Stomach (tissue), 8 donors: ENCODE measurements at regions not wholly inside any gene's neighbourhood (a gene's known extent, or its start where the extent isn't known, plus 50 kb on each side); places are given as distances from the start of the nearest gene placed in this dataset.

Experiments used
- DNase-seq, 2 donors: peaks; one replicate each; pipeline versions ENCODE4 v3.0.0 to v3.0.0-alpha.2; 2013 to 2019
- H3K27ac ChIP-seq, 5 donors: fragments of 200-600 bp in 4 of 5; sonication (generic) in 4 of 5; one replicate each; pipeline ENCODE4 v1.5.1; 2013 to 2019; ENCODE audit warnings: mild to moderate bottlenecking in 1 of 5, moderate library complexity in 1 of 5
- H3K27me3 ChIP-seq, 3 donors: fragments of 200-600 bp; sonication (generic); one replicate each; pipeline ENCODE4 v1.5.1; 2017 to 2019; ENCODE audit warnings: mixed run types in 1 of 3
- H3K36me3 ChIP-seq, 4 donors: fragments of 200-600 bp; sonication (generic); 1 replicate in 3 of 4; 2 replicates in 1 of 4; pipeline ENCODE4 v1.5.1; 2016 to 2019
- H3K4me1 ChIP-seq, 4 donors: fragments of 200-600 bp; sonication (generic); one replicate each; pipeline ENCODE4 v1.5.1; 2016 to 2019
- H3K4me3 ChIP-seq, 4 donors: fragments of 200-600 bp; sonication (generic) in 3 of 4; one replicate each; pipeline ENCODE4 v1.5.1; 2016 to 2019; ENCODE audit warnings: mild to moderate bottlenecking in 1 of 4
- H3K9me3 ChIP-seq, 4 donors: fragments of 200-600 bp; sonication (generic); one replicate each; pipeline ENCODE4 v1.5.1; 2016 to 2019
- CTCF ChIP-seq, 7 experiments: fragments of 450-650 bp in 4 of 7; fragments of 200-600 bp in 3 of 7; sonication (generic) in 3 of 7; IDR thresholded peaks; one replicate each; pipeline ENCODE4 v1.5.1; 2016 to 2019; ENCODE audit warnings: antibody characterized with exemption in 7 of 7, control low read depth in 2 of 7, mild to moderate bottlenecking in 1 of 7
- EP300 ChIP-seq: sonication (generic); formaldehyde crosslinking; IDR thresholded peaks from one replicate; pipeline ENCODE4 v1.6.1; 2017; ENCODE audit warnings: antibody characterized with exemption
- POLR2A ChIP-seq, 4 donors: fragments of 450-650 bp; IDR thresholded peaks; one replicate each; pipeline ENCODE4 v1.6.1; 2016; ENCODE audit warnings: antibody characterized with exemption in 4 of 4, control low read depth in 2 of 4, mild to moderate bottlenecking in 1 of 4, moderate library complexity in 1 of 4
- POLR2AphosphoS5 ChIP-seq, 3 donors: sonication (generic); formaldehyde crosslinking; IDR thresholded peaks; one replicate each; pipeline ENCODE4 v1.6.1; 2016; ENCODE audit warnings: antibody characterized with exemption in 3 of 3
- WGBS, 5 donors: extraction: QIAGEN DNeasy Blood & Tissue Kit in 3 of 5; methylation state at CpG; one replicate each; pipeline versions ENCODE4 v1.1.5 to v1.1.7; 2013 to 2018; 5-methylcytosine and 5-hydroxymethylcytosine counted together
- intact Hi-C: fragments of 100-400 bp; cut with DNase I; formaldehyde crosslinking; loops from one replicate; pipeline ENCODE4 v1.15.1; 2023; ENCODE audit warnings: low total_unique reads
- donor health status: healthy with polysubstance abuse.
- donor health status: Bipolar disorder and iron deficiency.
- donor health status: healthy.

GRCh38 chr7:114047889-114048288 is 129.1 kb upstream of the PPP1R3A start:
- Histone ChIP-seq H3K4me3 (peak overlapping the region in 1 of 4 donors; percentile 16), H3K4me1 (peaks cover 0 to 8% (median 0%) of the 10 kb centered on the region in 4 donors), H3K36me3 (no peaks in the 10 kb centered on the region), H3K27ac (no peak overlapping the region), H3K9me3 (no peaks in the 10 kb centered on the region), H3K27me3 (no peaks in the 10 kb centered on the region)
- no peak for TF ChIP-seq POLR2AphosphoS5 (IDR thresholded peaks at IDR 0.05)
- TF ChIP-seq EP300, result no peak
- no peak for TF ChIP-seq CTCF (IDR thresholded peaks at IDR 0.05)
- TF ChIP-seq POLR2A (IDR thresholded peaks at IDR 0.05), result no peak
- 71 to 90% (median 74%) methylated on average over 2 of the region's 2 CpGs for WGBS, 5 donors
- intact Hi-C loops, result no loop called here
- no peak for DNase-seq

- Histone ChIP-seq H3K27me3 (no peaks in the 10 kb centered on the region), H3K27ac (no peak overlapping the region), H3K4me3 (no peak overlapping the region), H3K4me1 (no peaks in the 10 kb centered on the region), H3K9me3 (no peaks in the 10 kb centered on the region), H3K36me3 (no peaks in the 10 kb centered on the region)
- no peak for DNase-seq
- TF ChIP-seq POLR2A (IDR thresholded peaks at IDR 0.05) (no peak), POLR2AphosphoS5 (IDR thresholded peaks at IDR 0.05) (no peak), EP300 (no peak), CTCF (IDR thresholded peaks at IDR 0.05) (no peak)
- 90 to 97% (median 93%) methylated on average over 2 of the region's 2 CpGs for WGBS, 5 donors
- intact Hi-C loops, result no loop called here
Measured at GRCh38 chr7:114033475-114033874, 114.7 kb upstream of the PPP1R3A start.

- H3K4me1 ChIP-seq, result no peaks in the 10 kb centered on the region
- no peaks in the 10 kb centered on the region for H3K9me3 ChIP-seq
- WGBS, 5 donors, result 0 to 3% (median 2%) methylated on average over 1 of the region's 1 CpG
- H3K27ac ChIP-seq, result no peak overlapping the region
- H3K27me3 ChIP-seq, result no peaks in the 10 kb centered on the region
- TF ChIP-seq CTCF (IDR thresholded peaks at IDR 0.05), result peak in 5 of 7 experiments; percentile 18 to 62 (median 36)
- no peak for TF ChIP-seq POLR2A (IDR thresholded peaks at IDR 0.05)
- no peak overlapping the region for H3K4me3 ChIP-seq
- no peaks in the 10 kb centered on the region for H3K36me3 ChIP-seq
- DNase-seq, result peak in 1 of 2 donors; percentile 82
- intact Hi-C loops, result no loop called here
Measured at GRCh38 chr7:114026486-114027089, 107.8 kb upstream of the PPP1R3A start.

- H3K36me3 ChIP-seq, result no peaks in the 10 kb centered on the region
- no peaks in the 10 kb centered on the region for H3K4me1 ChIP-seq
- no peak overlapping the region for H3K27ac ChIP-seq
- no peaks in the 10 kb centered on the region for H3K27me3 ChIP-seq
- 27 to 38% (median 38%) methylated on average over 3 of the region's 3 CpGs for WGBS, 5 donors
- intact Hi-C loops, result no loop called here
- TF ChIP-seq POLR2A (IDR thresholded peaks at IDR 0.05) (no peak), CTCF (IDR thresholded peaks at IDR 0.05) (no peak)
- no peak for DNase-seq
- H3K9me3 ChIP-seq, result no peaks in the 10 kb centered on the region
- no peak overlapping the region for H3K4me3 ChIP-seq
Measured at GRCh38 chr7:114021135-114021534, 102.3 kb upstream of the PPP1R3A start.
